Neural cell (in vitro differentiated cells): ENCODE measurements at regions not wholly inside any gene's neighbourhood (a gene's known extent, or its start where the extent isn't known, plus 50 kb on each side); places are given as distances from the start of the nearest gene placed in this dataset.

Experiments used
- H2AFZ ChIP-seq: fragments of 200-600, 300-800 bp; sonication (generic), shearing (Covaris generic); 2 replicates; pipeline ENCODE4 v1.6.0; 2014; ENCODE audit warnings: low read depth, mild to moderate bottlenecking, antibody characterized with exemption, low read length, moderate library complexity
- H3F3A ChIP-seq: fragments of 200-600 bp; shearing (Covaris generic); 2 replicates; pipeline ENCODE4 v1.6.1; 2016; ENCODE audit warnings: mild to moderate bottlenecking, moderate library complexity, mixed read lengths, antibody characterized with exemption, low read length; ENCODE audit not compliant: insufficient read depth, poor library complexity, severe bottlenecking
- H3K27ac ChIP-seq: fragments of 200-600, 300-800 bp; sonication (generic), shearing (Covaris generic); 2 replicates; pipeline ENCODE4 v1.5.1; 2014; ENCODE audit warnings: mild to moderate bottlenecking, low read length, moderate library complexity
- H3K27me3 ChIP-seq: fragments of 300-800, 200-600 bp; sonication (generic), shearing (Covaris generic); 2 replicates; pipeline ENCODE4 v1.6.0; 2014; ENCODE audit warnings: mild to moderate bottlenecking, low read depth, low read length, moderate library complexity; ENCODE audit not compliant: insufficient read depth
- H3K36me3 ChIP-seq: fragments of 300-800, 200-600 bp; sonication (generic), shearing (Covaris generic); 2 replicates; pipeline ENCODE4 v1.5.1; 2014; ENCODE audit warnings: mild to moderate bottlenecking, antibody characterized with exemption, low read length, moderate library complexity; ENCODE audit not compliant: insufficient read depth
- H3K4me2 ChIP-seq: fragments of 300-800, 200-600 bp; sonication (generic), shearing (Covaris generic); 2 replicates; pipeline ENCODE4 v1.6.0; 2014; ENCODE audit warnings: mild to moderate bottlenecking, low read length
- H3K4me3 ChIP-seq: fragments of 300-800, 200-600 bp; sonication (generic), shearing (Covaris generic); 2 replicates; pipeline ENCODE4 v1.5.1; 2014; ENCODE audit warnings: mild to moderate bottlenecking, low read length, moderate library complexity
- H3K79me2 ChIP-seq: fragments of 200-600 bp; shearing (Covaris generic); replicated peaks from 2 replicates; pipeline ENCODE4 v1.6.0; 2014; ENCODE audit warnings: mild to moderate bottlenecking, low read length, moderate library complexity; ENCODE audit not compliant: insufficient read depth
- H3K9ac ChIP-seq: fragments of 300-800, 200-600 bp; sonication (generic), shearing (Covaris generic); 2 replicates; pipeline ENCODE4 v1.6.1; 2016; ENCODE audit warnings: mild to moderate bottlenecking, low read length, mixed read lengths
- H3K9me2 ChIP-seq: fragments of 200-600 bp; shearing (Covaris generic); 2 replicates; pipeline ENCODE4 v1.6.1; 2016; ENCODE audit warnings: mild to moderate bottlenecking, low read length, mixed read lengths; ENCODE audit not compliant: insufficient read depth
- H3K9me3 ChIP-seq: fragments of 200-600, 300-800 bp; sonication (generic), shearing (Covaris generic); 2 replicates; pipeline ENCODE4 v1.6.1; 2016; ENCODE audit warnings: mild to moderate bottlenecking, mixed run types, low read length, moderate library complexity, mixed read lengths
- H4K20me1 ChIP-seq: fragments of 200-600 bp; shearing (Covaris generic); 2 replicates; pipeline ENCODE4 v1.6.1; 2016; ENCODE audit warnings: mild to moderate bottlenecking, mixed run types; ENCODE audit not compliant: insufficient read depth
- CTCF ChIP-seq: fragments of 450-650 bp; IDR thresholded peaks from 2 replicates; pipeline ENCODE4 v1.5.1; 2014; ENCODE audit warnings: antibody characterized with exemption, mild to moderate bottlenecking, moderate library complexity; ENCODE audit not compliant: poor library complexity, severe bottlenecking
- EP300 ChIP-seq: fragments of 450-650 bp; conservative IDR thresholded peaks from 2 replicates; pipeline ENCODE4 v1.6.1; 2014; ENCODE audit warnings: antibody characterized with exemption, mild to moderate bottlenecking, moderate library complexity; ENCODE audit not compliant: poor library complexity, severe bottlenecking
- EZH2 ChIP-seq: fragments of 200-600, 300-800 bp; shearing (Covaris generic), sonication (generic); IDR thresholded peaks from 2 replicates; pipeline ENCODE4 v1.6.1; 2014; ENCODE audit warnings: antibody characterized with exemption, low read length, borderline replicate concordance, mild to moderate bottlenecking; ENCODE audit not compliant: insufficient read depth, poor library complexity, severe bottlenecking
- MXI1 ChIP-seq: fragments of 450-650 bp; conservative IDR thresholded peaks from 2 replicates; pipeline ENCODE4 v1.6.1; 2014; ENCODE audit warnings: antibody characterized with exemption, mild to moderate bottlenecking; ENCODE audit not compliant: poor library complexity, severe bottlenecking
- POLR2AphosphoS5 ChIP-seq: IDR thresholded peaks from 2 replicates; pipeline ENCODE4 v1.6.1; 2012
- RAD21 ChIP-seq: fragments of 450-650 bp; conservative IDR thresholded peaks from 2 replicates; pipeline ENCODE4 v1.6.1; 2014; ENCODE audit warnings: antibody characterized with exemption, mild to moderate bottlenecking, moderate library complexity
- REST ChIP-seq: IDR thresholded peaks from 2 replicates; pipeline ENCODE4 v1.6.1; 2012; ENCODE audit warnings: borderline replicate concordance
- SMC3 ChIP-seq: fragments of 450-650 bp; conservative IDR thresholded peaks from 2 replicates; pipeline ENCODE4 v1.6.1; 2014; ENCODE audit warnings: antibody characterized with exemption, mild to moderate bottlenecking, moderate library complexity; ENCODE audit not compliant: poor library complexity
- TAF1 ChIP-seq: IDR thresholded peaks from 2 replicates; pipeline ENCODE4 v1.6.1; 2012; ENCODE audit warnings: low read depth

GRCh38 chr2:239516954-239517305 lies 116.1 kb upstream of the HDAC4 start:
- H3K9me3 ChIP-seq, result no peaks in the 10 kb centered on the region

GRCh38 chr2:239516286-239516953 lies 115.6 kb upstream of the HDAC4 start:
- no peaks in the 10 kb centered on the region for H3K36me3 ChIP-seq
- H2AFZ ChIP-seq, result no peak overlapping the region
- H3K79me2 ChIP-seq, result no peaks in the 10 kb centered on the region
- H3K27me3 ChIP-seq, result no peaks in the 10 kb centered on the region
- H3K9me3 ChIP-seq, result no peaks in the 10 kb centered on the region
- no peaks in the 10 kb centered on the region for H3F3A ChIP-seq
- no peak overlapping the region for H3K27ac ChIP-seq
- no peak overlapping the region for H3K9ac ChIP-seq
- no peaks in the 10 kb centered on the region for H4K20me1 ChIP-seq
- no peak overlapping the region for H3K4me3 ChIP-seq
- no peak overlapping the region for H3K4me2 ChIP-seq
- TF ChIP-seq CTCF (no peak), SMC3 (no peak), EP300 (no peak), MXI1 (no peak), POLR2AphosphoS5 (no peak), TAF1 (no peak), RAD21 (no peak), EZH2 (no peak), REST (no peak)
- H3K9me2 ChIP-seq, result no peaks in the 10 kb centered on the region

More at GRCh38 chr2:239516954-239517305, 116.1 kb upstream of the HDAC4 start:
- no peak overlapping the region for H2AFZ ChIP-seq
- no peak overlapping the region for H3K4me3 ChIP-seq
- no peak for TF ChIP-seq CTCF
- no peak for TF ChIP-seq RAD21
- no peak for TF ChIP-seq TAF1
- no peaks in the 10 kb centered on the region for H3K9me2 ChIP-seq
- H4K20me1 ChIP-seq, result no peaks in the 10 kb centered on the region
- H3K4me2 ChIP-seq, result no peak overlapping the region
- H3K27me3 ChIP-seq, result no peaks in the 10 kb centered on the region
- no peaks in the 10 kb centered on the region for H3K79me2 ChIP-seq
- H3K9ac ChIP-seq, result no peak overlapping the region
- H3K27ac ChIP-seq, result no peak overlapping the region
- no peaks in the 10 kb centered on the region for H3F3A ChIP-seq
- H3K36me3 ChIP-seq, result no peaks in the 10 kb centered on the region
